ENCODE measurements at regions not wholly inside any gene's neighbourhood (a gene's known extent, or its start where the extent isn't known, plus 50 kb on each side); places are given as distances from the start of the nearest gene placed in this dataset.

- DNase-seq (ENCODE audit: low read depth, low spot score): no peak
These were observed 135.9 kb upstream of the RGMB start for GRCh38 chr5:98637557-98637956.

GRCh38 chr5:98638111-98638510 is 135.4 kb upstream of the RGMB start:
- DNase-seq (ENCODE audit: low read depth, low spot score): no peak

GRCh38 chr5:98638701-98639100 is 134.8 kb upstream of the RGMB start:
- no peak for DNase-seq (ENCODE audit: low read depth, low spot score)

GRCh38 chr5:98639274-98639673 is 134.2 kb upstream of the RGMB start:
- DNase-seq (ENCODE audit: low read depth, low spot score): no peak

GRCh38 chr5:98641671-98642070 is 131.8 kb upstream of the RGMB start:
- no peak for DNase-seq (ENCODE audit: low read depth, low spot score)

- no peak for DNase-seq (ENCODE audit: low read depth, low spot score)
These were observed 129.9 kb upstream of the RGMB start for GRCh38 chr5:98643569-98643968.

- DNase-seq (ENCODE audit: low read depth, low spot score): no peak
These were observed 121.7 kb upstream of the RGMB start for GRCh38 chr5:98651715-98652114.

GRCh38 chr5:98656125-98656795 is 117.2 kb upstream of the RGMB start:
- DNase-seq (ENCODE audit: low read depth, low spot score): no peak

- no peak for DNase-seq (ENCODE audit: low read depth, low spot score)
These were observed 116.7 kb upstream of the RGMB start for GRCh38 chr5:98656796-98657195.

GRCh38 chr5:98657559-98657958 is 115.9 kb upstream of the RGMB start:
- DNase-seq (ENCODE audit: low read depth, low spot score): no peak

GRCh38 chr5:98663521-98663920 is 109.9 kb upstream of the RGMB start:
- DNase-seq (ENCODE audit: low read depth, low spot score): no peak

GRCh38 chr5:98664736-98665135 is 108.7 kb upstream of the RGMB start:
- no peak for DNase-seq (ENCODE audit: low read depth, low spot score)

GRCh38 chr5:98679963-98680362 is 93.5 kb upstream of the RGMB start:
- DNase-seq (ENCODE audit: low read depth, low spot score): no peak

- DNase-seq (ENCODE audit: low read depth, low spot score): no peak
These were observed 83.5 kb upstream of the RGMB start for GRCh38 chr5:98690002-98690401.

- no peak for DNase-seq (ENCODE audit: low read depth, low spot score)
These were observed 78.6 kb upstream of the RGMB start for GRCh38 chr5:98694902-98695301.

GRCh38 chr5:98698359-98698758 is 75.1 kb upstream of the RGMB start:
- no peak for DNase-seq (ENCODE audit: low read depth, low spot score)

GRCh38 chr5:98700730-98701129 is 72.7 kb upstream of the RGMB start:
- DNase-seq (ENCODE audit: low read depth, low spot score): no peak

GRCh38 chr5:98705841-98706240 is 67.6 kb upstream of the RGMB start:
- no peak for DNase-seq (ENCODE audit: low read depth, low spot score)

GRCh38 chr5:98709681-98710080 is 63.8 kb upstream of the RGMB start:
- no peak for DNase-seq (ENCODE audit: low read depth, low spot score)

- DNase-seq (ENCODE audit: low read depth, low spot score): no peak
These were observed 60.4 kb upstream of the RGMB start for GRCh38 chr5:98713027-98713426.

GRCh38 chr5:98713856-98714255 is 59.6 kb upstream of the RGMB start:
- DNase-seq (ENCODE audit: low read depth, low spot score): no peak

- DNase-seq (ENCODE audit: low read depth, low spot score): no peak
These were observed 58.7 kb upstream of the RGMB start for GRCh38 chr5:98714710-98715288.

GRCh38 chr5:98721231-98721928 is 52.1 kb upstream of the RGMB start:
- DNase-seq (ENCODE audit: low read depth, low spot score): no peak

Measured in pulmonary artery endothelial cell (primary cell).